Epithelial cell of proximal tubule (primary cell): ENCODE measurements at regions not wholly inside any gene's neighbourhood (a gene's known extent, or its start where the extent isn't known, plus 50 kb on each side); places are given as distances from the start of the nearest gene placed in this dataset.

Experiments
- DNase-seq: peaks from one replicate; pipeline ENCODE4 v3.0.0-alpha.2; 2011; ENCODE audit warnings: low read depth
- H3K4me3 ChIP-seq: 2 replicates; pipeline ENCODE4 v1.5.1; 2011; ENCODE audit warnings: low read depth, mild to moderate bottlenecking, low read length
- CTCF ChIP-seq: conservative IDR thresholded peaks from 2 replicates; pipeline ENCODE4 v1.5.1; 2012; ENCODE audit warnings: low read depth, mild to moderate bottlenecking, low read length

GRCh38 chr10:52455098-52455497 is 141.0 kb downstream of the DKK1 start:
- H3K4me3 ChIP-seq = no peak overlapping the region
- no peak for TF ChIP-seq CTCF
- no peak for DNase-seq

- DNase-seq = no peak
- H3K4me3 ChIP-seq = no peak overlapping the region
Measured at GRCh38 chr10:52459097-52459496, 145.0 kb downstream of the DKK1 start.

GRCh38 chr10:52463826-52464225 is 149.7 kb downstream of the DKK1 start:
- no peak overlapping the region for H3K4me3 ChIP-seq
- no peak for DNase-seq
- TF ChIP-seq CTCF = no peak

More at GRCh38 chr10:52459097-52459496, 145.0 kb downstream of the DKK1 start:
- no peak for TF ChIP-seq CTCF

GRCh38 chr10:52464368-52465124 is 150.5 kb downstream of the DKK1 start:
- H3K4me3 ChIP-seq = no peak overlapping the region
- TF ChIP-seq CTCF = no peak
- no peak for DNase-seq

- no peak for DNase-seq
- no peak for TF ChIP-seq CTCF
- no peak overlapping the region for H3K4me3 ChIP-seq
Measured at GRCh38 chr10:52465202-52465601, 151.1 kb downstream of the DKK1 start.

GRCh38 chr10:52466464-52466863 is 152.4 kb downstream of the DKK1 start:
- TF ChIP-seq CTCF = no peak
- no peak for DNase-seq
- no peak overlapping the region for H3K4me3 ChIP-seq
